ENCODE measurements at regions not wholly inside any gene's neighbourhood (a gene's known extent, or its start where the extent isn't known, plus 50 kb on each side); places are given as distances from the start of the nearest gene placed in this dataset.

DNA sequence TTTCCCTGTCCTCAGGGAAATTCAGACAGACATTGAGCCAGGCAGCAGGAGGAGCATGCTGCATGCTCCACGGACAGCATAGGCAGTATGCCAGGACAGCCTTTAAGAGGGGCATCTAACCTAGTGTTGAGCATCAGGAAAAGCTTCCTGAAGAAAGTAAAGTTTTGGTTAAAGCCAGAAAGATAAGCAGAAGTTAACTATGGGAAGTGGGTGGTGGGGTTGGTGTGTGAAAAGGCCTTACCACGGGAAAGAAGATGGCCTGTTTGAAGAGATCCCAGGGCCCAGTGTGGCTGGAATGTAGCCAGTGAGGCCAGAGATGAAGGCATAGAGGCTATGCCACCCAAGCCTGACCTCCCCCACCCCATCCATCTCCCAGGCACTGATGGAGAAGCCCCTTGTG is 102.4 kb upstream of the PLXNA4 start:
- no peak overlapping the region for H3K4me3 Mint-ChIP-seq

DNA sequence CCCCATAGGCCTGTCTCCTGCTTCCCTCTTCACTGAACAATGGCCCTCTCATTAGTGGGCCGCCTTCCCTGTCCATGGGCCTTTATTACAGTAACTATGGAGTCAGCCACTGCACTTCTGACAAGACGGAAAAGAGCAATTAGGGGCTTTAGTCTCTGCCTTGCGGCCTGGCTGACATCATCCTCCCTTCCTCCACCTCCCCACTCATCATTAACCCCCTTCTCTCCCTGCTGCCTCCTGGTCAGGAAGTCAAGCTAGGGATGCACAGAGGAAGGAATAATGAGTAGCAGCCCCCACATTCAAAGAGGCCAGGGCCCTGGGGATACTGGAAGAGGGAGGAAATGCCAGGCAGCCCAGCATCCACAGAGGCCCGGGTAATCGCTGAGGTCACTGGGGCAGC is 101.6 kb upstream of the PLXNA4 start:
- Histone ChIP-seq H3K4me3 (no peak overlapping the region), H3K79me2 (replicated peaks; ENCODE audit: insufficient read depth) (no peaks in the 10 kb centered on the region), H3K4me1 (ENCODE audit: insufficient read depth) (no peaks in the 10 kb centered on the region), H3K27me3 (ENCODE audit: insufficient read depth) (no peaks in the 10 kb centered on the region), H4K20me1 (replicated peaks; ENCODE audit: insufficient read depth) (no peaks in the 10 kb centered on the region), H3F3A (replicated peaks; ENCODE audit: low read depth) (no peaks in the 10 kb centered on the region), H3K4me2 (no peak overlapping the region), H3K27ac (ENCODE audit: low read depth) (no peak overlapping the region), H3K9me2 (ENCODE audit: insufficient read depth) (no peaks in the 10 kb centered on the region), H3K36me3 (ENCODE audit: insufficient read depth) (no peaks in the 10 kb centered on the region), H2AFZ (no peak overlapping the region)
- Mint-ChIP-seq H3K27ac (no peak overlapping the region), H3K9me3 (no peaks in the 10 kb centered on the region), H3K27me3 (ENCODE audit: insufficient read depth, low read depth, poor library complexity) (peaks cover 2% of the 10 kb centered on the region), H3K4me3 (no peak overlapping the region), H3K36me3 (ENCODE audit: low read depth) (no peaks in the 10 kb centered on the region), H3K4me1 (0 out of 3 replicates have a peak, but pooled peaks cover 2% of the 10 kb centered on the region)
- DNase-seq (ENCODE audit: low spot score) (no peak), ATAC-seq (no peak)
- TF ChIP-seq POLR2AphosphoS5 (IDR thresholded peaks at IDR 0.05; ENCODE audit: low read depth): no peak

More for the DNA sequence above, 102.4 kb upstream of the PLXNA4 start:
- Histone ChIP-seq H3K4me1 (ENCODE audit: insufficient read depth) (no peaks in the 10 kb centered on the region), H3K27ac (ENCODE audit: low read depth) (no peak overlapping the region), H3K36me3 (ENCODE audit: insufficient read depth) (no peaks in the 10 kb centered on the region), H3K79me2 (replicated peaks; ENCODE audit: insufficient read depth) (no peaks in the 10 kb centered on the region), H4K20me1 (replicated peaks; ENCODE audit: insufficient read depth) (no peaks in the 10 kb centered on the region), H3K4me3 (no peak overlapping the region), H3K4me2 (no peak overlapping the region), H3K9me2 (ENCODE audit: insufficient read depth) (no peaks in the 10 kb centered on the region), H2AFZ (no peak overlapping the region), H3K27me3 (ENCODE audit: insufficient read depth) (no peaks in the 10 kb centered on the region), H3F3A (replicated peaks; ENCODE audit: low read depth) (no peaks in the 10 kb centered on the region)
- TF ChIP-seq, protein P1, sequence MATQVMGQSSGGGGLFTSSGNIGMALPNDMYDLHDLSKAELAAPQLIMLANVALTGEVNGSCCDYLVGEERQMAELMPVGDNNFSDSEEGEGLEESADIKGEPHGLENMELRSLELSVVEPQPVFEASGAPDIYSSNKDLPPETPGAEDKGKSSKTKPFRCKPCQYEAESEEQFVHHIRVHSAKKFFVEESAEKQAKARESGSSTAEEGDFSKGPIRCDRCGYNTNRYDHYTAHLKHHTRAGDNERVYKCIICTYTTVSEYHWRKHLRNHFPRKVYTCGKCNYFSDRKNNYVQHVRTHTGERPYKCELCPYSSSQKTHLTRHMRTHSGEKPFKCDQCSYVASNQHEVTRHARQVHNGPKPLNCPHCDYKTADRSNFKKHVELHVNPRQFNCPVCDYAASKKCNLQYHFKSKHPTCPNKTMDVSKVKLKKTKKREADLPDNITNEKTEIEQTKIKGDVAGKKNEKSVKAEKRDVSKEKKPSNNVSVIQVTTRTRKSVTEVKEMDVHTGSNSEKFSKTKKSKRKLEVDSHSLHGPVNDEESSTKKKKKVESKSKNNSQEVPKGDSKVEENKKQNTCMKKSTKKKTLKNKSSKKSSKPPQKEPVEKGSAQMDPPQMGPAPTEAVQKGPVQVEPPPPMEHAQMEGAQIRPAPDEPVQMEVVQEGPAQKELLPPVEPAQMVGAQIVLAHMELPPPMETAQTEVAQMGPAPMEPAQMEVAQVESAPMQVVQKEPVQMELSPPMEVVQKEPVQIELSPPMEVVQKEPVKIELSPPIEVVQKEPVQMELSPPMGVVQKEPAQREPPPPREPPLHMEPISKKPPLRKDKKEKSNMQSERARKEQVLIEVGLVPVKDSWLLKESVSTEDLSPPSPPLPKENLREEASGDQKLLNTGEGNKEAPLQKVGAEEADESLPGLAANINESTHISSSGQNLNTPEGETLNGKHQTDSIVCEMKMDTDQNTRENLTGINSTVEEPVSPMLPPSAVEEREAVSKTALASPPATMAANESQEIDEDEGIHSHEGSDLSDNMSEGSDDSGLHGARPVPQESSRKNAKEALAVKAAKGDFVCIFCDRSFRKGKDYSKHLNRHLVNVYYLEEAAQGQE (IDR thresholded peaks at IDR 0.05; ENCODE audit: unreplicated experiment): no peak
- TF ChIP-seq ZNF114 (CRISPR knock-in tag; IDR thresholded peaks at IDR 0.05): no peak
- no peak for TF ChIP-seq EZH2 (IDR thresholded peaks at IDR 0.05; ENCODE audit: low read depth, unreplicated experiment)
- no peak for TF ChIP-seq CREB1 (CRISPR knock-in tag; IDR thresholded peaks at IDR 0.05; ENCODE audit: low read depth)
- TF ChIP-seq JUNB (IDR thresholded peaks at IDR 0.05; ENCODE audit: unreplicated experiment): no peak
- TF ChIP-seq NANOG (IDR thresholded peaks at IDR 0.05; ENCODE audit: borderline replicate concordance): no peak
- no peak for TF ChIP-seq ZNF331 (CRISPR knock-in tag; IDR thresholded peaks at IDR 0.05; ENCODE audit: low read depth)
- TF ChIP-seq POLR2AphosphoS5 (IDR thresholded peaks at IDR 0.05; ENCODE audit: low read depth): no peak
- TF ChIP-seq CTCF (conservative IDR thresholded peaks at IDR 0.05; ENCODE audit: low read depth in 2 of 2): no peak
- TF ChIP-seq STAT1 (IDR thresholded peaks at IDR 0.05; ENCODE audit: unreplicated experiment): no peak
- TF ChIP-seq EZH2phosphoT487 (IDR thresholded peaks at IDR 0.05; ENCODE audit: unreplicated experiment): no peak
- Mint-ChIP-seq H3K36me3 (ENCODE audit: low read depth) (peaks cover under 1% of the 10 kb centered on the region; the same call in 1 of the 3 replicates), H3K4me1 (0 out of 3 replicates have a peak, but pooled peaks cover 2% of the 10 kb centered on the region), H3K9me3 (no peaks in the 10 kb centered on the region), H3K27ac (no peak overlapping the region), H3K27me3 (ENCODE audit: insufficient read depth, low read depth, poor library complexity) (peaks cover 2% of the 10 kb centered on the region)
- no peak for DNase-seq (ENCODE audit: low spot score)
- no peak for ATAC-seq

Data from GM23338 (cell line).